ENCODE measurements at regions not wholly inside any gene's neighbourhood (a gene's known extent, or its start where the extent isn't known, plus 50 kb on each side); places are given as distances from the start of the nearest gene placed in this dataset.

- no peak overlapping the region for H3K27ac ChIP-seq
- TF ChIP-seq ZFX (IDR thresholded peaks at IDR 0.05) = no peak
- no peak for TF ChIP-seq CTCF (conservative IDR thresholded peaks at IDR 0.05)
Observed at GRCh38 chr5:11977904-11978303, 73.7 kb upstream of the CTNND2 start.

GRCh38 chr5:11973469-11973868 lies 69.2 kb upstream of the CTNND2 start:
- no peak overlapping the region for H3K27ac ChIP-seq
- TF ChIP-seq ZFX (IDR thresholded peaks at IDR 0.05) (no peak), CTCF (conservative IDR thresholded peaks at IDR 0.05) (no peak)

GRCh38 chr5:11963227-11963626 lies 59.0 kb upstream of the CTNND2 start:
- no peak overlapping the region for H3K27ac ChIP-seq
- no peak for TF ChIP-seq CTCF (conservative IDR thresholded peaks at IDR 0.05)
- no peak for TF ChIP-seq ZFX (IDR thresholded peaks at IDR 0.05)

- TF ChIP-seq CTCF (conservative IDR thresholded peaks at IDR 0.05) (no peak), ZFX (IDR thresholded peaks at IDR 0.05) (no peak)
- H3K27ac ChIP-seq = no peak overlapping the region
Observed at GRCh38 chr5:11962122-11962521, 57.9 kb upstream of the CTNND2 start.

- no peak for TF ChIP-seq CTCF (conservative IDR thresholded peaks at IDR 0.05)
- no peak overlapping the region for H3K27ac ChIP-seq
Observed at GRCh38 chr5:11958321-11958720, 54.1 kb upstream of the CTNND2 start.

- TF ChIP-seq CTCF (conservative IDR thresholded peaks at IDR 0.05) (no peak), ZFX (IDR thresholded peaks at IDR 0.05) (no peak)
- no peak overlapping the region for H3K27ac ChIP-seq
Observed at GRCh38 chr5:11955331-11955730, 51.1 kb upstream of the CTNND2 start.
